NAMALWA (cell line): ENCODE measurements at regions not wholly inside any gene's neighbourhood (a gene's known extent, or its start where the extent isn't known, plus 50 kb on each side); places are given as distances from the start of the nearest gene placed in this dataset.

Source experiments
- DNase-seq: peaks from one replicate; pipeline ENCODE4 v3.0.0-alpha.2; 2015; ENCODE audit warnings: low spot score

GRCh38 chr12:46449316-46449715, 76.7 kb upstream of the SLC38A2 start:
- DNase-seq: no peak

GRCh38 chr12:46446645-46447044, 74.1 kb upstream of the SLC38A2 start:
- no peak for DNase-seq

GRCh38 chr12:46445551-46446235, 73.1 kb upstream of the SLC38A2 start:
- DNase-seq: no peak

GRCh38 chr12:46445093-46445492, 72.5 kb upstream of the SLC38A2 start:
- no peak for DNase-seq

- no peak for DNase-seq
These were observed 71.2 kb upstream of the SLC38A2 start for GRCh38 chr12:46443594-46444263.

- DNase-seq: no peak
These were observed 70.2 kb upstream of the SLC38A2 start for GRCh38 chr12:46442738-46443137.

GRCh38 chr12:46442239-46442638, 69.7 kb upstream of the SLC38A2 start:
- DNase-seq: no peak

- no peak for DNase-seq
These were observed 67.4 kb upstream of the SLC38A2 start for GRCh38 chr12:46439793-46440511.

- DNase-seq: no peak
These were observed 66.2 kb upstream of the SLC38A2 start for GRCh38 chr12:46438719-46439319.

GRCh38 chr12:46438256-46438655, 65.7 kb upstream of the SLC38A2 start:
- no peak for DNase-seq

- no peak for DNase-seq
These were observed 64.9 kb upstream of the SLC38A2 start for GRCh38 chr12:46437469-46437868.

- no peak for DNase-seq
These were observed 64.2 kb upstream of the SLC38A2 start for GRCh38 chr12:46436747-46437146.

- peak; percentile 9 for DNase-seq
These were observed 63.1 kb upstream of the SLC38A2 start for GRCh38 chr12:46435625-46436024.

- no peak for DNase-seq
These were observed 62.5 kb upstream of the SLC38A2 start for GRCh38 chr12:46435029-46435428.

- no peak for DNase-seq
These were observed 61.3 kb upstream of the SLC38A2 start for GRCh38 chr12:46433829-46434228.

GRCh38 chr12:46432325-46432724, 59.8 kb upstream of the SLC38A2 start:
- no peak for DNase-seq

- peak; percentile 24 for DNase-seq
These were observed 57.9 kb upstream of the SLC38A2 start for GRCh38 chr12:46430340-46430948.
